ENCODE measurements at regions not wholly inside any gene's neighbourhood (a gene's known extent, or its start where the extent isn't known, plus 50 kb on each side); places are given as distances from the start of the nearest gene placed in this dataset.

- Histone ChIP-seq H2BK12ac (ENCODE audit: low read length in 2 of 2) (no peak overlapping the region), H3K23ac (ENCODE audit: low read length in 2 of 2) (no peak overlapping the region), H3K4ac (ENCODE audit: low read depth in 1 of 2, low read length in 2 of 2) (no peak overlapping the region)
These were observed 389.9 kb upstream of the KIRREL3 start for GRCh38 chr11:127390465-127390864.

DNA sequence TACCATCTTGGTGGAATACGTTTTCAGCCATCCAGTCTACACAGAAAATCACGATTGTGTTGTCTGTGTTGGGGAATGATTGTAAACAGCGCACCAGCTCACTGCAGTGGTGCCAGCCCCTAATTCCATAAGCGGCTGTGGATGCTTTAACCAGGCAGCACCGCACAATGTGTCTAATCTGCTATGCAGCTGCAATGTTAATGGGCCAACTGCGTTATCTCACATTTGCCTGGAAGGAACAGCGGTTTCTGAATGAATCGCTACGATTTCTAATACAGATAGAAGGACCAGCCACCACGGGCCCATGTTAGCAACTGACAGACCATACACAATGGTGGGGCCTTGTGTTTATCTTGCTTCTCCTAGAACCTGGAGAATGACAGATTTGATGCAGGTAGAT is 384.5 kb upstream of the KIRREL3 start:
- no peaks in the 10 kb centered on the region for H3K27me3 ChIP-seq (ENCODE audit: control insufficient read depth in 1 of 2, insufficient read depth in 1 of 2, low read length in 2 of 2)
- DNase-seq: no peak
- no peak overlapping the region for H4K8ac ChIP-seq (ENCODE audit: low read length)
- H3K4me3 ChIP-seq (ENCODE audit: insufficient read depth in 1 of 2, low read depth in 1 of 2, low read length in 2 of 2): no peak overlapping the region
- no peak overlapping the region for H3K4ac ChIP-seq (ENCODE audit: low read depth in 1 of 2, low read length in 2 of 2)
- H2AK5ac ChIP-seq (ENCODE audit: low read length, severe bottlenecking): no peak overlapping the region
- WGBS: 78% methylated on average over 10 of the region's 10 CpGs
- no peak overlapping the region for H3K14ac ChIP-seq (ENCODE audit: low read length in 2 of 2)
- no peaks in the 10 kb centered on the region for H3K4me1 ChIP-seq (ENCODE audit: control insufficient read depth, insufficient read depth, low read depth, low read length)
- no peaks in the 10 kb centered on the region for H3K79me1 ChIP-seq (replicated peaks; ENCODE audit: low read length, poor library complexity, severe bottlenecking)
- no peak overlapping the region for H2BK120ac ChIP-seq (ENCODE audit: low read depth, low read length)
- no peak overlapping the region for H3K18ac ChIP-seq (ENCODE audit: low read depth in 1 of 2, low read length in 2 of 2)
- no peak overlapping the region for H3K23ac ChIP-seq (ENCODE audit: low read length in 2 of 2)
- H3K4me2 ChIP-seq (ENCODE audit: low read length, poor library complexity, severe bottlenecking): no peak overlapping the region
- H3K36me3 ChIP-seq (ENCODE audit: control insufficient read depth in 1 of 2, insufficient read depth in 2 of 2, low read depth in 1 of 2, low read length in 2 of 2): no peaks in the 10 kb centered on the region
- H4K91ac ChIP-seq (ENCODE audit: low read length): no peak overlapping the region
- H2AFZ ChIP-seq (ENCODE audit: low read depth, low read length): no peak overlapping the region
- no peak overlapping the region for H2BK15ac ChIP-seq (ENCODE audit: low read depth, poor library complexity, severe bottlenecking)
- H2BK12ac ChIP-seq (ENCODE audit: low read length in 2 of 2): no peak overlapping the region
- no peak overlapping the region for H3K9ac ChIP-seq (ENCODE audit: low read length)
- H3K27ac ChIP-seq (ENCODE audit: low read length, poor library complexity, severe bottlenecking): no peak overlapping the region
- no peak overlapping the region for H2BK5ac ChIP-seq (ENCODE audit: low read depth, low read length, poor library complexity, severe bottlenecking)
- peaks cover 4% of the 10 kb centered on the region for H3K9me3 ChIP-seq (ENCODE audit: control insufficient read depth, low read length)

More at GRCh38 chr11:127390465-127390864, 389.9 kb upstream of the KIRREL3 start:
- H4K8ac ChIP-seq (ENCODE audit: low read length): no peak overlapping the region
- no peak overlapping the region for H3K4me3 ChIP-seq (ENCODE audit: insufficient read depth in 1 of 2, low read depth in 1 of 2, low read length in 2 of 2)
- H3K27ac ChIP-seq (ENCODE audit: low read length, poor library complexity, severe bottlenecking): no peak overlapping the region
- H3K27me3 ChIP-seq (ENCODE audit: control insufficient read depth in 1 of 2, insufficient read depth in 1 of 2, low read length in 2 of 2): no peaks in the 10 kb centered on the region
- H3K4me2 ChIP-seq (ENCODE audit: low read length, poor library complexity, severe bottlenecking): no peak overlapping the region
- H3K14ac ChIP-seq (ENCODE audit: low read length in 2 of 2): no peak overlapping the region
- no peak overlapping the region for H2BK120ac ChIP-seq (ENCODE audit: low read depth, low read length)
- H2BK5ac ChIP-seq (ENCODE audit: low read depth, low read length, poor library complexity, severe bottlenecking): no peak overlapping the region
- H3K4me1 ChIP-seq (ENCODE audit: control insufficient read depth, insufficient read depth, low read depth, low read length): no peaks in the 10 kb centered on the region
- no peaks in the 10 kb centered on the region for H3K36me3 ChIP-seq (ENCODE audit: control insufficient read depth in 1 of 2, insufficient read depth in 2 of 2, low read depth in 1 of 2, low read length in 2 of 2)
- H2AK5ac ChIP-seq (ENCODE audit: low read length, severe bottlenecking): no peak overlapping the region
- no peak overlapping the region for H2AFZ ChIP-seq (ENCODE audit: low read depth, low read length)
- no peak overlapping the region for H3K9ac ChIP-seq (ENCODE audit: low read length)
- H2BK15ac ChIP-seq (ENCODE audit: low read depth, poor library complexity, severe bottlenecking): no peak overlapping the region
- DNase-seq: no peak
- H3K9me3 ChIP-seq (ENCODE audit: control insufficient read depth, low read length): peaks cover 5% of the 10 kb centered on the region
- no peak overlapping the region for H4K91ac ChIP-seq (ENCODE audit: low read length)
- H3K79me1 ChIP-seq (replicated peaks; ENCODE audit: low read length, poor library complexity, severe bottlenecking): no peaks in the 10 kb centered on the region
- WGBS: 82% methylated on average over 4 of the region's 4 CpGs
- H3K18ac ChIP-seq (ENCODE audit: low read depth in 1 of 2, low read length in 2 of 2): no peak overlapping the region

DNA sequence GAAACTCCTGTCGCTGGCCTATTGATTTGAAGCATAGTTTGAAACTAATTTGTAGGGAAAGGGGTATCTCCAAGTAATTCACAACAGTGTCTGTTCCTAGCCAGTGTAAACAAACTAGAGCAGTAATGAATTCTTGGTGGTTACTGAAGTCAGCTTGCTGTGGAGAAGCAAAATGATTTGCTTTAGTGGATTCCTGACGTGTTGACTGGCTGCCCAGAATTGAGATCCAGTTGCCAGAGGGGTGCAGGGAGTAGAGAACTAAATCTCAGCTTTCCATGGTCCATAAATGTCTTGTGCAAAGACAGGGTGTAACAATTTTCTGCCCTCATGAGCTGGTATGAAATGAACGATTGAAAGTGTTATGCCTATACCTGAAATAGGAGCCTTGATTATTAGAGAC is 382.5 kb upstream of the KIRREL3 start:
- 49% methylated on average over 3 of the region's 3 CpGs for WGBS
- Histone ChIP-seq H2BK5ac (ENCODE audit: low read depth, low read length, poor library complexity, severe bottlenecking) (no peak overlapping the region), H3K18ac (ENCODE audit: low read depth in 1 of 2, low read length in 2 of 2) (no peak overlapping the region), H2BK120ac (ENCODE audit: low read depth, low read length) (no peak overlapping the region), H3K23ac (ENCODE audit: low read length in 2 of 2) (no peak overlapping the region), H3K27me3 (ENCODE audit: control insufficient read depth in 1 of 2, insufficient read depth in 1 of 2, low read length in 2 of 2) (no peaks in the 10 kb centered on the region), H3K79me1 (replicated peaks; ENCODE audit: low read length, poor library complexity, severe bottlenecking) (no peaks in the 10 kb centered on the region), H3K4me3 (ENCODE audit: insufficient read depth in 1 of 2, low read depth in 1 of 2, low read length in 2 of 2) (no peak overlapping the region), H4K8ac (ENCODE audit: low read length) (no peak overlapping the region), H3K4me2 (ENCODE audit: low read length, poor library complexity, severe bottlenecking) (no peak overlapping the region), H3K9me3 (ENCODE audit: control insufficient read depth, low read length) (peaks cover 4% of the 10 kb centered on the region), H3K4me1 (ENCODE audit: control insufficient read depth, insufficient read depth, low read depth, low read length) (no peaks in the 10 kb centered on the region), H2AFZ (ENCODE audit: low read depth, low read length) (no peak overlapping the region), H3K14ac (ENCODE audit: low read length in 2 of 2) (no peak overlapping the region), H2AK5ac (ENCODE audit: low read length, severe bottlenecking) (no peak overlapping the region), H3K9ac (ENCODE audit: low read length) (no peak overlapping the region), H2BK12ac (ENCODE audit: low read length in 2 of 2) (no peak overlapping the region), H3K36me3 (ENCODE audit: control insufficient read depth in 1 of 2, insufficient read depth in 2 of 2, low read depth in 1 of 2, low read length in 2 of 2) (no peaks in the 10 kb centered on the region), H2BK15ac (ENCODE audit: low read depth, poor library complexity, severe bottlenecking) (no peak overlapping the region), H4K91ac (ENCODE audit: low read length) (no peak overlapping the region), H3K4ac (ENCODE audit: low read depth in 1 of 2, low read length in 2 of 2) (no peak overlapping the region), H3K27ac (ENCODE audit: low read length, poor library complexity, severe bottlenecking) (no peak overlapping the region)
- no peak for DNase-seq

DNA sequence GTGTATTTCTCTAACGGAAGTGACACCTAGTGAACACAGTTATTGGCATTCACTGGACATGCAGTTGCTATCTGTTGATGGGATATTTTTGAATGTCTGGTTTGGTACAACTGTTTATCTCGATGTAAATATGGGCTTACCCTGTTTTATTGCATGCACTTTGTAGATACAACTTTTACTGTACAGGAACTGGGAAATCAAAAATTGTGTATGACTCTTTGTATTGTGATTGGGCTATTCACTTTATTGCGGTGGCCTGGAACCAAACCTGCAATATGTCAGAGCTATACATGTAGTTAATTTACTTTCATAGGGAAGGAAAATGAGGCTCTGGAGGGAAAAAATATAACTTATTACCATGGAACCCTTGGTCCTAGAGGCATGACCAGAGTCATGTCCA is 380.7 kb upstream of the KIRREL3 start:
- H3K79me1 ChIP-seq (replicated peaks; ENCODE audit: low read length, poor library complexity, severe bottlenecking): no peaks in the 10 kb centered on the region
- H3K23ac ChIP-seq (ENCODE audit: low read length in 2 of 2): no peak overlapping the region
- no peaks in the 10 kb centered on the region for H3K27me3 ChIP-seq (ENCODE audit: control insufficient read depth in 1 of 2, insufficient read depth in 1 of 2, low read length in 2 of 2)
- H3K18ac ChIP-seq (ENCODE audit: low read depth in 1 of 2, low read length in 2 of 2): no peak overlapping the region
- H3K4ac ChIP-seq (ENCODE audit: low read depth in 1 of 2, low read length in 2 of 2): no peak overlapping the region
- H2BK120ac ChIP-seq (ENCODE audit: low read depth, low read length): no peak overlapping the region
- no peak overlapping the region for H2BK12ac ChIP-seq (ENCODE audit: low read length in 2 of 2)
- no peaks in the 10 kb centered on the region for H3K9me3 ChIP-seq (ENCODE audit: control insufficient read depth, low read length)
- no peak overlapping the region for H2AFZ ChIP-seq (ENCODE audit: low read depth, low read length)
- no peak for DNase-seq
- no peaks in the 10 kb centered on the region for H3K36me3 ChIP-seq (ENCODE audit: control insufficient read depth in 1 of 2, insufficient read depth in 2 of 2, low read depth in 1 of 2, low read length in 2 of 2)
- H4K8ac ChIP-seq (ENCODE audit: low read length): no peak overlapping the region
- no peak overlapping the region for H2AK5ac ChIP-seq (ENCODE audit: low read length, severe bottlenecking)
- 50% methylated on average over 2 of the region's 3 CpGs for WGBS
- no peak overlapping the region for H4K91ac ChIP-seq (ENCODE audit: low read length)
- no peak overlapping the region for H3K4me3 ChIP-seq (ENCODE audit: insufficient read depth in 1 of 2, low read depth in 1 of 2, low read length in 2 of 2)
- no peak overlapping the region for H2BK5ac ChIP-seq (ENCODE audit: low read depth, low read length, poor library complexity, severe bottlenecking)
- H3K4me2 ChIP-seq (ENCODE audit: low read length, poor library complexity, severe bottlenecking): no peak overlapping the region
- no peaks in the 10 kb centered on the region for H3K4me1 ChIP-seq (ENCODE audit: control insufficient read depth, insufficient read depth, low read depth, low read length)
- no peak overlapping the region for H2BK15ac ChIP-seq (ENCODE audit: low read depth, poor library complexity, severe bottlenecking)
- H3K27ac ChIP-seq (ENCODE audit: low read length, poor library complexity, severe bottlenecking): no peak overlapping the region
- H3K14ac ChIP-seq (ENCODE audit: low read length in 2 of 2): no peak overlapping the region
- no peak overlapping the region for H3K9ac ChIP-seq (ENCODE audit: low read length)

Measured in mesenchymal stem cell (in vitro differentiated cells and primary cell).